ENCODE measurements at regions not wholly inside any gene's neighbourhood (a gene's known extent, or its start where the extent isn't known, plus 50 kb on each side); places are given as distances from the start of the nearest gene placed in this dataset.

GRCh38 chr6:15804164-15805154 is 141.6 kb upstream of the DTNBP1 start:
- ATAC-seq (ENCODE audit: poor library complexity) (no peak), DNase-seq (no peak)
- intact Hi-C loops (cut with DNase I) = no loop called here

GRCh38 chr6:15802466-15802865 is 139.6 kb upstream of the DTNBP1 start:
- intact Hi-C loops (cut with DNase I) = no loop called here
- no peak for ATAC-seq (ENCODE audit: poor library complexity)
- no peak for DNase-seq

- ATAC-seq (ENCODE audit: poor library complexity) (no peak), DNase-seq (no peak)
- intact Hi-C loops (cut with DNase I) = no loop called here
Measured at GRCh38 chr6:15801912-15802311, 139.1 kb upstream of the DTNBP1 start.

DNA sequence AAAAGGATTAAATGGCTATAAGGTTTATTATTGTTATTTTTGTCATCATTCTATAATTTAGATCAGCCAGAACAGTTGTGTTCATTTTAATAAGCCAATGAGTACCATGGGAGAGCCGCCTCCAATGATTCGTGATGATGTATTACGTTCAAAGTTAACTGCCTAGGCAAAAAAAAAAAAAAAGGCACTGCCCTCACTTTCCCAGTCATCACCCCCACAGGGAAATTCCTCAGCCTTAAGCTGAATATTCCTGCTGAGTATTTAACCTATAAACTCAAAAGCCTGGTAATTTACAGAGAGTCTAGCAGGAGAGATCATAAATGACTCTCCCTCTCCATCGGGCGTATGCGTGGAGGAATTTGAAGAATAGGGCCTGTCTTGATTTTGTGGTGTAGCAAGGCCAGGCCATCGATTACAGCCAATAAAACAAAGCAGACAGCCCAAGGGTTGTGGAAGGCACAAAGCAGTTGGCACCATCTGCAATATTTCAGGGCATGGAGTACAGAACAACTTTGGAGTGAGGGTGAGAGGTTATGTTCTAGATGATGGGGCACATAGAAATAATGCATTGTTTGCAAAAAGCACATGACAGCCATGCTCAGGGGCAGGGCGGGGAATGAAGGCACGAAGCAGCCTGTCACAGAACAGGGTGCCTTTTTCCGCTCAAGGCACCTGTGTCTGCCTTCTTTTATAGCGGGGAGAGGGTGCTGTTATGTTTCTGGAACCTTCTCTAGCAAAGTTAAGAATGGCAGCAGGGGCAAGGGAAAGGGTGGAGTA is 138.2 kb upstream of the DTNBP1 start:
- ATAC-seq (ENCODE audit: poor library complexity) (no peak), DNase-seq (no peak)
- intact Hi-C loops (cut with DNase I) = no loop called here

- DNase-seq = no peak
- intact Hi-C loops (cut with DNase I) = no loop called here
- no peak for ATAC-seq (ENCODE audit: poor library complexity)
Measured at GRCh38 chr6:15798533-15799255, 135.9 kb upstream of the DTNBP1 start.

DNA sequence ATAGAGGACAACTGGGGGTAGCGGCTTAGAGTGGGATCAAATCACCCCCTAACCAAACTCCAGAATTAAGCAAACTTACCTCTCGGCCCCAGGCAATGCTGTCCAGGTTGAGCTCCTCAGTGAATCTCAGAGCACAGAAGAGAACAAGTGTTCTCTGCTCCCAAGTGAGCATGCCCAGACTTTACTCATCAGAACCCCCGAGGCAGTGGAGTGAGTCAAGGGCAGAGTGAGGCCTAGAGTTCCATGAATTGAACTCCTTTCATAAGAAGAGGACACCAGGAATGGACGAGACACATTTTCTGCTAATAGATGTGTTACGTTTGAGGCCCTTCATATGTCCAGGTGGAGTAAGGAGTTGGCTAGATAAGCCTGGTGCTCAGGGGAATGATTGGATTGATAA is 134.0 kb upstream of the DTNBP1 start:
- DNase-seq = no peak
- intact Hi-C loops (cut with DNase I) = no loop called here
- ATAC-seq (ENCODE audit: poor library complexity) = no peak

GRCh38 chr6:15796130-15796771 is 133.4 kb upstream of the DTNBP1 start:
- peak; percentile 87 for ATAC-seq (ENCODE audit: poor library complexity)

DNA sequence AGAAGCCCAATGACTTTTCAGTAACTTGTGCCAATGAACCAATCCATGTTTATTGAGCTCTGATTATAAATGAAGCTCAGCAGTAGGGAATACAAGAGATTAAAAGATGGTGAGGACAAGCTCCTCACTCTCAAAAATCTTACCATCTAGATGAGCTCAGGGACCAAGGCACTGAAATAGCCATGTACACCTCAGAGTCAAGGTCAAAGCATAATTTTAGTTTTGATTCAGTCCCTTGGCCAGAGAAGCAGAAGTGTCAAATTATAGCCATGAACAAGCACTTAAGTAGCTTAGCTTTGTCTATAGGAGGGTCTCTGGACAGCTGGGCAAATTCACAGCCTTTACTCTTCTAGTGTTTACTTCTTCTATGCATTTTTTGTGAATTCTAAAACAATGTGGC is 131.0 kb upstream of the DTNBP1 start:
- DNase-seq = no peak
- intact Hi-C loops (cut with DNase I) = no loop called here
- ATAC-seq (ENCODE audit: poor library complexity) = no peak

More at GRCh38 chr6:15796130-15796771, 133.4 kb upstream of the DTNBP1 start:
- DNase-seq = no peak
- intact Hi-C loops (cut with DNase I) = no loop called here

GRCh38 chr6:15793288-15793687 is 130.5 kb upstream of the DTNBP1 start:
- intact Hi-C loops (cut with DNase I) = no loop called here
- peak; percentile 64 for ATAC-seq (ENCODE audit: poor library complexity)

DNA sequence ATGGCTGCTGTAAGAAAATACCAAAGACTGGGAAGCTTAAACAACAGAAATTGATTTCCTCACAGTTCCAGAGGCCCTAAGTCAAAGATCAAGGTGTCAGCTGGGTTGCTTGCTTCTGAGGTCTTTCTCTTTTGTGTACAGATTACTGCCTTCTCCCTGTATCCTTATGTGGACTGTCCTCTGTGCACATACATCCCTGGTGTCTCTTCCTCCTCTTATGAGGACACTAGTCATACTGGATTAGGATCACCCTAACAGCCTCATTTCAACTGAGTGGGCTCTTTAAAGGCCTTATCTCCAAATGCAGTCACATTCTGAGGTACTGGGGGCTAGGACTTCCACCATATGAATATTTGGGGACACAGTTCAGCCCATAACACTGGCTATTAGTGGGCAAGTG is 130.0 kb upstream of the DTNBP1 start:
- DNase-seq (no peak), ATAC-seq (ENCODE audit: poor library complexity) (no peak)
- intact Hi-C loops (cut with DNase I) = no loop called here

More at GRCh38 chr6:15793288-15793687, 130.5 kb upstream of the DTNBP1 start:
- no peak for DNase-seq

DNA sequence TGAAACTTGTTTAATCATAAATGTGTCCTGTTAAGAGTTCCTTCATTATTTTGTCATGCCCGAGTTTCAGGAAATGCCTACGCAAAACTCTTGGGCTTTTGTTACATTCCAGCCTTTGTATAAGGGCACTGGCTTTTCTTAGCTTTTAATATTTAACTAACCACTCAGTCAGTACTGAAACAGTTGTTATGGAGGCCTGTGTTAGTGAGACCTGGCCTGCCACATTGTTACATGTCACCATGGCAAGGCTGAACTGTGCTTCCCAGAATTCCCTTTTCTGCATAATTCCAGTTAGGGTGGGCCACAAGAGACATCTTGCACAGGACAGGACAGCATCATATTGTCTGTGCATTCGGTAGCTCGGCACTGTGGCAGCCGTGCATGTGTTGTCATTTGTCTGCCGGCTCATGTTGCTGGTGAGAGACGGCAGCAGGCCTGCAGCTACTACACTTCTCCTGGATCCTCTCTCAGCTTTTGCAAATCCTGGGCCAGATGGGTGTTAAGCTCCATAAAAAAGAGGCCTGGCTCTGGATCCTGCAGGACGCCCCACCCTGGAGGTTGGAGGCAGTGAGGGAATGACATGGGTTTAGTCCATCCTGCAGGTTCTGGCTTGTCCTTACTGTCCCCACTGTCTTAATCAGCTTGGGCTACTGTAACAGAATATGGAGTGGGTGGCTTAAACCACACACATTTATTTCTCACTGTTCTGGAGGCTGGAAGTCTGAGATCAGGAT is 128.8 kb upstream of the DTNBP1 start:
- intact Hi-C loops (cut with DNase I) = no loop called here
- DNase-seq = no peak
- no peak for ATAC-seq (ENCODE audit: poor library complexity)

GRCh38 chr6:15790116-15790515 is 127.3 kb upstream of the DTNBP1 start:
- no peak for ATAC-seq (ENCODE audit: poor library complexity)
- intact Hi-C loops (cut with DNase I) = no loop called here
- no peak for DNase-seq

DNA sequence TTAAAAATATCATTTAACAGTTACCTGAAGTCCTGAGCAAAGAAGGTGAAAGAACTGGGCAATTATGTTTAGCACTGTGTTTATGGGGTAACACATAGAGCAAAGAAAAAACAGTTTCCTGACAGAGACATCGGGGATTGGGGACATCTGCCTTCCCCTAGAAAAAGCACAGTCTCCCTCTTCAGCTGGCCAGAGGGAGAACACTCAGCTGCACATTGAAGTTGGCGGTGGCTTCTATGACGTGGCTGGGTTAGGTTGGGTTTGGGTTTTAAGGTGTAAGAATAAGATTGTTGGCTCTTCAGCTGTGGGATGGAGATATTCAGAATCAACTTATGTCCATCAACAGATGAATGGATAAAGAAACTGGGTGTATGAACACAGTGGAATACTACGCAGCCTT is 124.0 kb upstream of the DTNBP1 start:
- ATAC-seq (ENCODE audit: poor library complexity) = no peak
- DNase-seq = no peak
- intact Hi-C loops (cut with DNase I) = no loop called here

- intact Hi-C loops (cut with DNase I) = no loop called here
- DNase-seq (no peak), ATAC-seq (ENCODE audit: poor library complexity) (no peak)
Measured at GRCh38 chr6:15783484-15783883, 120.7 kb upstream of the DTNBP1 start.

- intact Hi-C loops (cut with DNase I) = no loop called here
- ATAC-seq (ENCODE audit: poor library complexity) (no peak), DNase-seq (no peak)
Measured at GRCh38 chr6:15781890-15782289, 119.1 kb upstream of the DTNBP1 start.

DNA sequence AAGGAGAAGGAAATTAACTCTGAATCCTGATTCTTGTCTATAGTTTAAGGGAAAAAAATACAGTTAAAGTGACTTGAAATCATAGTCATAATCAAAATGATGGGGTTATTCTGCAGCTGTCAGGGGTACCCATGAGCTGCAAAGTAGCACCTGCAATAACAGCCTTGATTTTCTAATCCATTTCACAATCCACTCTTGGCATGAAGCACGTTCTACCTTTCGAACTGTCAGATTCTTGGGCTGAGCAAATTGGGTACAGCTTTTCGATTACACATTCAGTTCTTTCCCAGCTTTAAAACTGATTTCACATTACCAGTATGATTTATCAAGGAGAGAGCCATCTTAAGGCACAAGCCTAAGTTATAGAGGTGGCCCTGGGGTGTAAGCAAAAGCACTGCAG is 118.5 kb upstream of the DTNBP1 start:
- intact Hi-C loops (cut with DNase I) = no loop called here
- no peak for DNase-seq
- no peak for ATAC-seq (ENCODE audit: poor library complexity)

DNA sequence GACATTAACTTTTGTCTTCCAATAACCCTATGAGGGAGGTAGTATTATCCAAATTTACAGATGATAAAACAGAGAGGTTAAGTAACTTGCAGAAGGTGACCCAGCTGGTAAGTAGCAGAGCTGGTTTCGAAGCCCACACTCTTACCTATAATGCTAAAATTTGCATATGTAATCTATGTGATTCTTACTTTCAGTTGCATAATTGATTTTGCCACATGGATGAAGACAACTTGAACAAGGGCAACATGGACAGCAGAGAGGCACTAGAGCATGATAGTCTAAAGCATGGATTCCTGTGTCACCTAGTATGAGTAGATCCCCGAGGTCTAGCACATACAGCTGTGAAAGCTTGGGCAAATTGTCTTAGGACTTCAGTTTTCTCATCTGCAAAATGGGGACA is 117.6 kb upstream of the DTNBP1 start:
- DNase-seq = no peak
- intact Hi-C loops (cut with DNase I) = no loop called here
- no peak for ATAC-seq (ENCODE audit: poor library complexity)

DNA sequence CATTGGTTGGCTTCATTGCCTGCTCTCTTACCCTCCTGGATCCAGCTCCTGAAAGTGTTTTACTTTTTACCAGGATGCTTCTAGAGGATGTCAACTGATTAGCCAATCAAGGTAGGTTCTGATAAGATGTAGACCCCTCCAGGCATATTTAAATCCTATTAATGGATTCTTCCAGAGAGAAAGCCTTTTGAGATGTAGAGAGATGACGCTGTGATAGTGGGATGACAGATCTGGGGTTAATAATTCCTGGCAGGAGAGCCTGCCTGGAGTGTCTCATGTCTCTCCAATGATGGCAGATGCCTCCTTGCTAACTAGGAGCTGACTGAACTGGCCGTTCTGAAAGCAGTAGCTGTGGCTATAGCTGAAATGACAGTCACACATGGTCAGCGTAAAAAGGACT is 116.9 kb upstream of the DTNBP1 start:
- no peak for DNase-seq
- intact Hi-C loops (cut with DNase I) = no loop called here
- no peak for ATAC-seq (ENCODE audit: poor library complexity)
